Activated CD4-positive, alpha-beta T cell treated with anti-CD3 and anti-CD28 coated beads for 24 hours (primary cell): ENCODE measurements at regions not wholly inside any gene's neighbourhood (a gene's known extent, or its start where the extent isn't known, plus 50 kb on each side); places are given as distances from the start of the nearest gene placed in this dataset.
A peak's percentile ranks its signal among the peaks of the same experiment; 100 is the strongest.
"Not testable (repeated sequence)": the region's sequence is repeated elsewhere in the genome, so short reads cannot be mapped to it uniquely, and the experiment has no call there.

Experiments
- DNase-seq, 2 donors: peaks; one replicate each; pipeline ENCODE4 v3.0.0-alpha.2; 2020; ENCODE audit warnings: low read depth in 2 of 2

DNA sequence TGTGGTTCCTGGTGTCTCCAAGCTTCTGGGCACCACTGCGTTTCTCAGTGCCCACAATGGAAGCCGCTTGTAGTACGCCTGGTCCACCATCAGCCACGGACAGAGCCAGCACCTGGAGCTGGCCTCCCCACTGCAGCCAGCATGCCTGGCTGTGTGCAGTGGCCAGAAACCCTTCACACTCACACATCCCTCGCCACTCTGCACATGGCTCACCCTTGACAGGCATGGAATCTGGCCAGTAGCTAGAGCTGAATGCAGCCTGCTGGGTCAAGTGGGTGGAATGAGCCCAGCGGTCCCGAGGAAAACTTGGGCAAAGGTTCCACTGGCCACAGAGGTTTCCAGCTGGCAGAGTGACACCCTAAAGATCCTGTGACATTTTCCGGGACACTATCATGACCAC is 146.0 kb upstream of the ADO start:
- no peak for DNase-seq

DNA sequence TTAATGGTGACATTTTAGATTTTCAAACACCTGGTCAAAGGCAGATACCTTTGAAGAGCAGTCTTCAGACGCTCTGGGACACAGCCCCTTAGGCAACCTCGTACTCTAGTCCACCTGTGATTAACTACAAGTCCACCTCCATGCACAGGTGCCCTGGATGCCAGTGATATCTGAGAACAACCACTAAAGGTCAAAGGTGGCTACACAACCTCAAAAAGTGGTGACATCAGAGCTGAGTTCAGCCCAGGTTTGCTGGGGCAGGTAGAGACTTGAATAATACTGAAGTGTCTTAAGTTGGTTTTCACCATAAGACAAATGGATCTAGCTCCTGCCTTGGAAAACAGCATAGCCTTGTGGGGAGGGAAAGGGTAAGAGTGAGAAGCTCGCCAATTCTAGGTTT is 143.4 kb upstream of the ADO start:
- no peak for DNase-seq

DNA sequence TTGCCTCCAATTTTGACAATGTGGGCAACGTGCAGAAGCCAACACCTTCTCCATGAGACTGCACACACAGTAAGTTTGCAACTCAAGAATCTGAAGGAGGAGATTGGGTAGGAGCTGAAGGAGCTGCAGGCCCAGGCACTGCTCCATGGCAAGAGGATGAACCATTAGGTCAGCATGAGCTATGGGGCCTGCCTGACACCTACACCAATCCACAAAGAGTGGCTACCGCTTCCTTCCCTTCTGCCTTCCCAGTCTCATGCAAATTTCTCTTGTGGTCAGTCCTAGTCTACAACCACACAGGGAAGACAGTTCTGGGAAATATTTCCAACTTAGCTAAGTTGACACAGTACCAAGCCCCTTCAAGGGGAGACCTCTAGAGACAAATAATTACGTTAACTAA is 142.0 kb upstream of the ADO start:
- DNase-seq: no peak

DNA sequence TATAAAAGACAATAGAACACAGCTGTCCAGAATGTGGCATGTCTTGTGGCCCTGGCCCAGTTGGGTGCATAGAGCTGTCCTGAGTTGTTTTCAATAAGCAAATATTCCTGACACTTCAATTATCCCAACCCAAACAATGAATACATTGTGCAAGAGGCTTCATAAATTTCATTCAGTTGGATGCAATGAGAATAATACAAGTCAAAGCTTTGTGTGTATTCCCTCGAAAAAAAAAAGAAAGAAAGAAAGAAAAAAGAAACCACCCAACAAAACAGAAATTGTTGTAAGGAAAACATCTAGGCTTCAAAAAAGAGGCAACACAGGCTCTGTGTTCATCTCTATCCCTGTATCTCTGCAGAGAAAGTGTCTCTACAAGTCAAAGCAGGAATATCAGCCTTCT is 138.7 kb upstream of the ADO start:
- no peak for DNase-seq

DNA sequence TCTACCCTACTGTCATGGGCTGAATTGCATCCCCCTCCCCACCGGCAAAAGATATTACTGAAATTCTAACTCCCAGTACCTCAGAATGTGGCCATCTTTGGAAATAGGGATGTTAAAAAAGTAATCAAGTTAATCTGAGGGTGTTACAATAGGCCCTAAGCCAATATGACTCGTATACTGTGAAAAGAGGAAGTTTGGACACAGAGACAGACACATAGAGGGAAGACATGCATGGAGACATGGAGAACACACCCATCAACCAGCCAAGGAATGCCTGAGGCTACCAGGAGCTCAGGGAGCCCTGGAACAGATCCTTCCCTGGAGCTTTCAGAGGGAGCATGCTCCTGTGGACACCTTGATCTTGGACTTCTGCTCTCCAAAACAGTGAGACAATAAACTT is 138.2 kb upstream of the ADO start:
- no peak for DNase-seq

DNA sequence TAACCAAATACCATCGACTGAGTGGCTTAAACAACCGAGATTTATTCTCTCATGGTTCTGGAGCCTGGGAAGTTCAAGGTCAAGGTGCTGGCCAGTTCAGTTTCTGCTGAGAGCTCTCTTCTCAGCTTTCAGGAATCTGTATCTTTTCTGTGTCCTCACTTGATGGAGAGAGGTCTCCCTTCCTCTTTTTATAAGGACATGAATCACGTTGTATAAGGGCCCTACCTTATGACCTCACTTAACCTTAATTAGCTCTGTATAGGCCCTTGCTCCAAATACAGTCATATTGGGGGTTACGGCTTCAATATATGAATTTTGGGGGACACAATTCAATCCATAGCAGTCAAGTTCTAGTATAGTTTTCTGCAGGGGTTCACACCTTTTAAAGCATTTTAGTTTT is 135.2 kb upstream of the ADO start:
- no peak for DNase-seq

DNA sequence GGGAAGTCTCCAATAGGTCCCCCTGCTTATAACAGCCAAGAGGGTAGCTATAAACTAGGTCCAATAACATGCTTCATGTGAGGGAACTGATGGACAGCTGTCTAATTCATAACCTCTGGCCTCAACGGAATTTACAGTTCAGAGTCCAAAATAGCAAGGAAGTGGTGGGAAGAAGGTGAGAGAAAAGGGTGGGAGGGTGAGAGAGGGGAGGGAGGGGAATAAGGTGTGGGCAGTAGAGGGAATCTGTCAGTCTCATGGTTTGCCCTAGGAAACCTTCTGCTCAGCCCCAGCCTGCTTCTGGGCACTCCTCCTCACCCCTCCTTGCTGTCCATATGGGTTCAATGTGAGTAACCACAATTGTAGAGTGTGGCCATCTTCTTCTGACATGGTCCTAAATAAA is 133.4 kb upstream of the ADO start:
- DNase-seq: no peak

DNA sequence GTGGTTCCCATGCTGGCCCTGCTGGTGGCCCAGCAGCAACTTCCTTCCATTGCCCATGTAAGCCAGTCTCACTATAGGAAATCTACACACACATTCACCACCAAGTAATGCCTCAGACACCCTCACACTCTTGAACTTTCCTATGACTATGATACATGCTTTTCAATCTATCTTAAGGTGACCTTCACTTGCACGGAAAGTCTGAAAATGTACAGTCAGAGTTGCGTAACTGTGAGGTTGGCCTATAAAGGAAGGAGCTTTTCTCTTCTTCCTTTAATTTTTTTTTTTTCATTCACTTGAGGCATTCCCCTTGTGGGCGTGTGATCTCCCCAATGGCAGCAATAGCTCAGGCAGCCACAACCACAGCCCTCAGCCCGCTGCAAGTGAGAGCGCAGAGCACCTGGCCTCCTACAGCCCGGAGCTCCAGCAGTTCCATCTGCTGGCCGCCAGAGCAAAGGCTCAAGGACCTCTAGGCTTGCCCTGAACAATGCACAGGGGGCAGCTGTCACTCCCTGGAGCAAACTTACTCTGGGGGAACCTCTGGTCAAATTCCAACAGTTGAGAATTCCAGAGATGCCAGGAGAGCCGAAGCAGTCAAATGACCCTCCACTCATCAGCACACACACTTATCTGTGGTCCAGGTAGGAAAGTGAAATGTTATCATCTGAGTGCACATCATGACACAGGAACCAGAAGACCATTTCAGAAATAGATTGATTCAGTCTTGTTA is 123.1 kb upstream of the ADO start:
- DNase-seq: peak; percentile 67 to 74

DNA sequence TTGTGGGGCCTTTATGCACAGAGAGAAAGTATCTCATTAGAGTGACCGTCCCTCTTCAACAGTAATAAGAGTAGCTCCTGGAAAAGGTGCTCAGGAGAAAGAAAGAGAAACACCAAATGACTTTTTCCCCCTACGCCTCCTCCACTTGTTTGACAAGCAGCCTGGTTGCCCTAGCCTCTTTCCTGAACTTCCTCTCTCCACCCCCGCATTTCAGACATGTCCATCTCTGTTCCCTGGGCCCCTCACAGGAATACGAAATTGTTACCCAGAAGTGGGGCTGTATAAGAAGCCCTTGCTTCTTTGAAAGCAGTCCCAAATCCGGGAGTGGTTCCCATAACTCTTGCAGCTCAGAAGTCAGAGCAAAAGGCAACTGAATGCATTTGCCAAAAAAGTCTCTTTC is 119.6 kb upstream of the ADO start:
- no peak for DNase-seq

DNA sequence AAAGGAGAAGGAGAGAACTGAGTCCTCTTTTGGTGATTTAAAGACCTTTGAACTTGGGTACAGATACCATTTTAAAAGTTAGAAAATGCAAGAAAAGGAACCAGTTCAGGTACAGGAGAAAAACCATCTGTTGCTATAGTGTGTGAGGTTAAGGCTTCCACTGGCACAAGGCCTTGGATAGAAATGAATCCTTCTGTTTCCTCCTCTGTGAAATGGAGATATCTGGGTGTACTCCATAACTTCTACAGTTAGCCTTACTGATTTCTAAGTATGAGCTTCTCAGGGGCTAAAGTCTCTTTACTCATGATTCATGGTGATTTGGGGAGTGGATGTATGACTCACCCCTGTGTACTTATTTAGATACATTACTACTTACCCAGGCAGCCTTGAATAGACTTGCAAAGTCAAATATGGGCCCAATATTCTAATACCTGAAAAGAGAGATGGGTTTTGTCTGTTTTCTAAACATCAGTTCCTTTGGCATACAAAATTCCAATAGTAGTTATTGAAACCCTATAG is 117.2 kb upstream of the ADO start:
- DNase-seq: no peak

DNA sequence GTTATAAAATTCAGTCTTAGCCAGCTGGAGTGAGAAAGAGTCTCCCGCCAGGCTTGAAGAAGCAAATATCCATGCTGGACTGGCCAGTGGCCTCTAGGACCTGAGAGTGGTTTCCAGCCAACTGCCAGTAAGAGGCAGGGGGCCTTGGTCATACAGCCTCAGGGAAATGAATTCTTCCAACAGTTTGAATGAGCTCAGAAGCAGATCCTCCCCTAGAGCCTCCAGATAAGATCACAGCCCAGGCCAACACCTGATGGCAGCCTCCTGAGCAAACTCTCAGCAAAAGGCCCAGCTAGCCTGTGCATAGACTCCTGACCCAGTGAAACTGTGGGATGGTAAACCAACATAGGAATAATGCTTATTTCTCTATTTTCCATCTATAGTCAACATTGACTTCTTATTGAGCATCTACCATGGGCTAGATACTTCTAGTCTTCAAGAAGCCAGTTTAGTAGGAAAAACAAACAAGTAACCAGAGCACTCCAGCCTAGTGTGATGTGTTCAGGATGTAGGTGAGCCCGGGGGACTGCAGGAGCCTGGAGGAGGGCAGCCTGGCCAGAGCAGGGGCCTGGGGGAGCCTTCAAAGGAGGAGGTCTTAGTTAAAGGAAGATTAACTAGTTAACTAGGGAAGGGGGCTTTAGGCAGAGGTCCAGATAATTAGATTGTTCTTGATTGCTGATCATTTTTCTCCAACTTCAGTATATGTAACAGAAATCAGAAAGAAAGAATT is 115.4 kb upstream of the ADO start:
- no peak for DNase-seq

DNA sequence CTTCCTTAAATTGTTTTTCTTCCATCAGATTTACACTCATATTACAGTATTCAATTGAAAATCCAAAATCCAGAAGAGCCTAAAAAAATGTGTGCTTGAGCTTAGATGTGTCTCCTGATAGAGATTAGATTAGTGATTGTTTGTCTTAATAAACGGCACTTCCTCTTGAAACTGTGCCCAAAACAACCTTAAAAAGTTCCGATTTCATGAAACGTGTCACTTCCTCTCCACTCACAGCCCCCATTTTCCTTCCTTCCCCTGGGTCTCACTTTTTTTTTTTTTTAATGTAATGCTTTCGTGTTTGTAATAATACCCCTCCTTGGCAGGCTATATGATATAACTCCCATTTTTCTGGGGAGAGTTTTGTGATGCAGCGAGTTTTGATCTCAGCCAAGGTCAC is 114.8 kb upstream of the ADO start:
- DNase-seq: no peak

DNA sequence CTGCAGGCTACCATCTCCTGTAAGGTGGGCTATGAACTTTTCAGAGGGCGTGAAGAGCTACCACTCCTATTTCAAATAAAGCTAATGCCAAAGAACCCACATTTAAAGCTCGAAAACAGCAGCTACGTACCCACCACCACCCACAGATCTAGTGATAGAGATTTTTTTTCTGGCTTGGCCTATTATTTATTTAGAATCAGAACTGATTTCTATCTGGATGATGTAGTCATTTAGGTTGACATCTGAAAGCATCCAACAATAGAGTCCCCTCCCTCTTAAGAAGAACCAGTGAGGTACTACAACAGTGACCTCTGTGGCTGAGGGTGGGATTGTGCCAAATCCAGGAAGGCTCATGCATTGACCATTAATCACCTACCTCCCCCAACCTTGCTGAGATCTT is 113.8 kb upstream of the ADO start:
- no peak for DNase-seq

DNA sequence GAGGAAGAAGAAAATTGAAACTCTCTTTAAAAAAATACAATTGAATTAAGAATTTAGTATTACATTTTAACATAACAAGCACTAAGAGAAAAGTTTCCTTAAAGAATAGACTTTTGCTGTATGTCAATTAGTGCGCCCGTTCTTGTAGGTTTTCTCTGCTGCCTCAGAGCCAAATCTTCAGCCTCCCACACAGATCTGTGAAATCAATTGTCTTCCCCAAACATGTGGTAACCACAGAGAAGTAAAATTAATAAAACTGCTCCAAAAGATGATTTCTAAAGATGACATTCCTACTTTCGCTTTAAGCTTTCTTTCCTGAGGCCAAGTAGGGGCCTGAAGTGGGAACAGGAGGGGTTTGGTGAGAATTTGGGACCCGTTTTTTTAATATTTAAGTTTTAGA is 113.2 kb upstream of the ADO start:
- no peak for DNase-seq

DNA sequence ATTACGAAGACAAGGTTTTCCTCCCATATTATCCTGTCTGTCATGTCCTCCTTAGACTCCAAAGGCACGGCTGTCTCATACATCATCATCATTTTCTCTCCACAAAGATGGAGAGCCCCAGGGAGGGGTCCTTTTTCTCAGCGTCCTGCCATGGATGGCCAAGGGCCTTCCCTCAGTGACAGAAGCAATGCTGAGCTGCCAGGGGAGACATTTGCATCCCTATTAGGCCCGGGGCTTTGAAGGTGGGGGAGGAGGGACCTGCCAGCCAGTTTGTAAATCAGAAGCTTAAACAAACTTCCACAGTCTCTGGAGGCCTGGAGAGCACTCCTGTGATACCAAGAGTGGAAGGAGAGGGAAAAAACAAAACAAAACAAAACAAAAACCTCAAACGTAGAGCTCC is 112.4 kb upstream of the ADO start:
- DNase-seq: no peak

DNA sequence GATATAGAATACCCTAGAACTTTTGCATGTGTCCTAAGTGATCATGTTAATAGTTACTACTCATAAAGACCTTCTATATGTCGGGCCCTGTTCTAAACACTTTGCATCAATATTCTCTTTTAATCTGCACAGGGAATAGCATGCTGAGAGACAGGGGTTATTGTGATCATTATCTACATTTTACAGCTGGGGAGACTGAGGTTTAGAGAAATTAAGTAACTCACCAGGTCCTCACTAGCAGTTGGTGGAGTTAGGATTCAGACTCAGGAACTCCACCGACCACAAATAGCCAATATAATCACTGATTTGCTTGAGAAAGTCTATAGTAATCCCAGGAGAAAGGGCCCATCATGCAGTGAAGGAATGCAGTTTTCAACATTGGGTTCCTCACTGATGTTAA is 111.2 kb upstream of the ADO start:
- no peak for DNase-seq

DNA sequence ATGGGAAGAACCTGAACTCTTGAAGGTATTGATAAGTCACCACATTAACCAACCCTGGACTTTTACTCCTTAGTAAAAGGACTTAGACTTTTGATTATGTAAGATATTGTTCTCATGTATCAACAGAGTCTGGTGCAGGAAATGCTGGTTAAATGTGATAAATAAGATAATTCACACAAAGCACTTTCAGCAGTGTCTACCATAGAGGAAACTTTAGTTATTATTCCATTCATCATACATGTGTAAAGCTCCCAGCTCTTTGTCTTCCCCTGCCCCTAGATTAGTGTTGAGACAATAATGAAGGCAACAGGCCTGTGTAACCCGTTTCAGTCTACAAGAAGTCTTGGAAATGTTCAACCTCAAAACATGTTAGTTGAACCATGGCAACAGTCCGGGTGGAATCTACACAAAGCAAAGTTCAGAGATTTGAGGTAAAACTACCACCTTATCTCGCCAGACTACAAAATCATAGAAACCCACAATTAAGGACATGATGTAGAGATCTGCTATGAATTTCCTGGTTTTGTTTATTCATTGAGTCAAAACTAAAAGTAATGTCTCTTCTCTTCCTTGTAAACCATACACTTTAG is 109.9 kb upstream of the ADO start:
- DNase-seq: no peak

DNA sequence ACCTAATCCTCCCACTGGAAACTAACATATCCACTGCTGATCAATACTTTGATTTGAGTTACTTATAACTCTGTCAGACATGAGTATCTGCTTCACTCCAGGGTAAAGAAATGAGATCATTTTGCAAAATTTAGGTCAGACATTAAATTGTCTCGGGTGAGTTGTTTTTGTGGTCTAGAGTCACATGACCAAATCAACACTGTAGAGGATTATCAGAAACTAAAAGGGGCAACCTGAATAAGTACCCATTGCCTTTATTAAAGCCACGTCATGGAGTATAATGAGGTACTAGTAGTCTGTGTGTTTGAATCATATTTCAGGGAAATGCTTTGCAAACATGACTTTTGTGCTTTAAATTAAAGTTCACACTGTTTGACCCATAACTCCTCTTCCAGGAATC is 107.7 kb upstream of the ADO start:
- no peak for DNase-seq

DNA sequence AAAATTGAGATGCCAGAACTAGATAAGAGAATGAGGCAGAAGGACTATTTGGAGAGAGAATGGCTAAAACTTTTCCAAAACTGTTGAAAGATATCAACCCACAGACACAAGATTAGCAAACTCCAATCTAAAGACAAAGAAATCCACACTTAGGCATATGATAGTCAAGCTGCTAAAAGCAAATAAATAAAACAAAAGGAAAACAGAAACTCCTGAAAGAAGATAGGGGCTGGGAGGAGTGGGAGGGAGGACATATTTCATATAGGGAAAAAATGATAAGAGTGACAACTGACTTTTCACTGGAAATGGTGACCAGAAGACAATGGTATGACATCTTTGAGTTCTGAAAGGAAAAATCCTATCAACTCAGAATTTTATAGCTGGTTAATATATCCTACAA is 105.4 kb upstream of the ADO start:
- DNase-seq: no peak

DNA sequence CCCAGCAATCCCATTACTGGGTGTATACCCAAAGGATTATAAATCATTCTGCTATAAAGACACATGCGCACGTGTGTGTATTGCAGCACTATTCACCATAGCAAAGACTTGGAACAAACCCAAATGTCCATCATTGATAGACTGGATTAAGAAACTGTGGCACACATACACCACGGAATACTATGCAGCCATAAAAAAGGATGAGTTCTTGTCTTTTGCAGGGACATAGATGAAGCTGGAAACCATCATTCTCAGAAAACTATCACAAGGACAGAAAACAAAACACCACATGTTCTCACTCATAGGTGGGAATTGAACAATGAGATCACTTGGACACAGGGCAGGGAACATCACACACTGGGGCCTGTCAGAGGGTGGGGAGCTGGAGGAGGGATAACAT is 100.4 kb upstream of the ADO start:
- DNase-seq: not testable (repeated sequence)

DNA sequence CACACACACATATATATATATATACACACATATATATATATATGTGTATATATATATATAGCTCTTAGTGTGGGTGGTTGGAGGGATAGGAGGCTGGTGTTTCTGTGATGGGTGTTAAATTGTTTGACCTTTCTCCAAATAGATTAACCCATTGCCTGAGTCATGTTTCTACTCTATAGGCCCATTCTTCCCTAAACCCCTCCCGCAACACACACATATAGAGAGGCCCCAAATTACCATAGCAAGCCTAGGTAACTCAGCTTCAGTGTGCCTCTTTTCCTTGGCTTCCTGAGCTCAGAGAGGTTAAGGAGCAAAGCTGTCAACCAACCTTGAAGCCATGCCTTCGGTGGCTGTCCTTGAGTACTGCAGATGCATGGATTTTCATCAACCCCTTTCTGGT is 98.7 kb upstream of the ADO start:
- no peak for DNase-seq

DNA sequence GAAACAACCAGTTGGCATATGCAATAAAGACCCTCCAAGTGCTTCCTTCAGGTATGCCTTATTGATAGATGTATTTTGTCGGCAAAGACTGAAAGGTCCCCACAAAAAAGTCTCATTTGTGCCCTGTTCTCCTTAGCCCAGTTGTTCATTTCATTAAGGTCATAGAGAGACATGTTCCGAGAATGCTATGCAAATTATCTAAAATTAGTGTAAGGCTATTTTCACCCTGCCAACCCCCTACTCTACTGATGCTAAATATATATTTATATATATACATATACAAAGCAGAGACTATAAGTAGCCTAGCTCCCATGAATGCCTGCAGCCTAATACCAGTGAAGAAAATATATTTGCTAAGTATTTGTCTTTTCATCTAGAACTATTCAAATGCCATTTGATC is 96.7 kb upstream of the ADO start:
- no peak for DNase-seq

DNA sequence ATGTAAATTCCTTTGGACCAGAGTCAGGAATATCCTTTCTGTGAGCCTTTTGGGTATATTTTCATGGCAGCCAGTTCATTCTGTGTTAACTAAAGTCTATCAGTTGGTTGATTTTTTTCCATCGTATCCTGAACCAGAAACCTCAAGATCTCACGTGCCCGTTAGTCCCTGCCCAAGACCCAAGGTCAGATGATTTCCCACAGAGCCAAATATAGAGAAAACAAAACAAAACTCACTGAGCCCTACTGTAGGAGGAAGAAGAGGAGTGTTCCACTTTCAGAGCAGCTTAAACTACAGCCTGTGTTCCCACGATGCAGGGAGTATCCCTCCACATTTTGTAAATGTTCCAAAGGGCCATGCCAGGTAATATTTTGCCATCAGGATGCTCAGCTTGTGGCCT is 96.0 kb upstream of the ADO start:
- no peak for DNase-seq
